GM18873 (cell line): ENCODE measurements at regions not wholly inside any gene's neighbourhood (a gene's known extent, or its start where the extent isn't known, plus 50 kb on each side); places are given as distances from the start of the nearest gene placed in this dataset.

ENCODE experiments used
- ATAC-seq: cut with Tn5 transposase; IDR thresholded peaks from one replicate; pipeline ENCODE4 v1.9.1; 2021; ENCODE audit warnings: mild to moderate bottlenecking, moderate library complexity, moderate number of reproducible peaks; ENCODE audit not compliant: unreplicated experiment, low FRiP score

- no peak for ATAC-seq
These were observed 58.1 kb upstream of the PROK2 start for GRCh38 chr3:71843071-71843470.

- ATAC-seq = no peak
These were observed 53.5 kb upstream of the PROK2 start for GRCh38 chr3:71838406-71838805.
